Skeletal muscle tissue (tissue), 3 donors: ENCODE measurements at regions not wholly inside any gene's neighbourhood (a gene's known extent, or its start where the extent isn't known, plus 50 kb on each side); places are given as distances from the start of the nearest gene placed in this dataset.
"Not testable (repeated sequence)": the region's sequence is repeated elsewhere in the genome, so short reads cannot be mapped to it uniquely, and the experiment has no call there.

Source experiments
- H3K27ac ChIP-seq: one replicate; pipeline ENCODE4 v1.7.0; 2013; ENCODE audit warnings: mild to moderate bottlenecking, low read depth, low read length, inconsistent platforms
- H3K27me3 ChIP-seq, 3 donors: one replicate each; pipeline ENCODE4 v1.7.0; 2013; ENCODE audit warnings: low read length in 3 of 3; ENCODE audit not compliant: control insufficient read depth in 3 of 3, insufficient read depth in 3 of 3
- H3K36me3 ChIP-seq, 3 donors: one replicate each; pipeline ENCODE4 v1.7.0; 2013; ENCODE audit warnings: low read length in 3 of 3; ENCODE audit not compliant: control insufficient read depth in 3 of 3, insufficient read depth in 3 of 3
- H3K4me1 ChIP-seq, 3 donors: one replicate each; pipeline ENCODE4 v1.7.0; 2013; ENCODE audit warnings: low read length in 3 of 3, mild to moderate bottlenecking in 3 of 3; ENCODE audit not compliant: control insufficient read depth in 3 of 3, insufficient read depth in 3 of 3
- H3K4me3 ChIP-seq, 3 donors: one replicate each; pipeline ENCODE4 v1.7.0; 2013; ENCODE audit warnings: low read length in 3 of 3
- H3K9ac ChIP-seq, 3 donors: one replicate each; pipeline ENCODE4 v1.7.0; 2013; ENCODE audit warnings: low read length in 3 of 3, mild to moderate bottlenecking in 3 of 3, moderate library complexity in 2 of 3, low read depth in 1 of 3
- H3K9me3 ChIP-seq, 3 donors: one replicate each; pipeline ENCODE4 v1.7.0; 2013; ENCODE audit warnings: low read length in 3 of 3; ENCODE audit not compliant: control insufficient read depth in 3 of 3
- donor health status: Osteomylitis.

GRCh38 chr21:5136406-5136805 is 5385.0 kb upstream of the TPTE start:
- not testable (repeated sequence) for H3K4me3 ChIP-seq, H3K27me3 ChIP-seq, H3K36me3 ChIP-seq, H3K27ac ChIP-seq, H3K9ac ChIP-seq, H3K9me3 ChIP-seq, H3K4me1 ChIP-seq

- H3K4me1 ChIP-seq = not testable (repeated sequence)
These were observed 5384.4 kb upstream of the TPTE start for GRCh38 chr21:5137006-5137405.

GRCh38 chr21:5138687-5139086 is 5382.7 kb upstream of the TPTE start:
- H3K9ac ChIP-seq, H3K27me3 ChIP-seq, H3K4me3 ChIP-seq, H3K9me3 ChIP-seq, H3K36me3 ChIP-seq, H3K27ac ChIP-seq, H3K4me1 ChIP-seq: not testable (repeated sequence)

More at GRCh38 chr21:5137006-5137405, 5384.4 kb upstream of the TPTE start:
- not testable (repeated sequence) for H3K9me3 ChIP-seq, H3K9ac ChIP-seq, H3K36me3 ChIP-seq, H3K4me3 ChIP-seq, H3K27me3 ChIP-seq, H3K27ac ChIP-seq

GRCh38 chr21:5139528-5139927 is 5381.9 kb upstream of the TPTE start:
- H3K27me3 ChIP-seq, H3K4me1 ChIP-seq, H3K27ac ChIP-seq, H3K36me3 ChIP-seq, H3K4me3 ChIP-seq, H3K9me3 ChIP-seq, H3K9ac ChIP-seq: not testable (repeated sequence)

GRCh38 chr21:5143011-5143410 is 5378.4 kb upstream of the TPTE start:
- H3K9me3 ChIP-seq, H3K9ac ChIP-seq, H3K4me1 ChIP-seq, H3K4me3 ChIP-seq, H3K36me3 ChIP-seq, H3K27ac ChIP-seq, H3K27me3 ChIP-seq: not testable (repeated sequence)

- not testable (repeated sequence) for H3K4me1 ChIP-seq, H3K36me3 ChIP-seq, H3K9me3 ChIP-seq, H3K27ac ChIP-seq, H3K4me3 ChIP-seq, H3K27me3 ChIP-seq, H3K9ac ChIP-seq
These were observed 5376.7 kb upstream of the TPTE start for GRCh38 chr21:5144731-5145130.

- not testable (repeated sequence) for H3K27ac ChIP-seq, H3K36me3 ChIP-seq, H3K9me3 ChIP-seq, H3K4me3 ChIP-seq, H3K27me3 ChIP-seq, H3K4me1 ChIP-seq, H3K9ac ChIP-seq
These were observed 5373.7 kb upstream of the TPTE start for GRCh38 chr21:5147685-5148084.

GRCh38 chr21:5149222-5149621 is 5372.2 kb upstream of the TPTE start:
- not testable (repeated sequence) for H3K9ac ChIP-seq, H3K9me3 ChIP-seq, H3K4me3 ChIP-seq, H3K27ac ChIP-seq, H3K4me1 ChIP-seq, H3K27me3 ChIP-seq, H3K36me3 ChIP-seq

GRCh38 chr21:5153842-5154640 is 5367.3 kb upstream of the TPTE start:
- not testable (repeated sequence) for H3K27ac ChIP-seq, H3K36me3 ChIP-seq, H3K27me3 ChIP-seq, H3K4me3 ChIP-seq, H3K9me3 ChIP-seq, H3K4me1 ChIP-seq
- peak overlapping the region in 1 of 3 donors; percentile 16 for H3K9ac ChIP-seq

- not testable (repeated sequence) for H3K36me3 ChIP-seq, H3K4me1 ChIP-seq, H3K4me3 ChIP-seq, H3K27me3 ChIP-seq, H3K9me3 ChIP-seq, H3K27ac ChIP-seq
- peak overlapping the region in 1 of 3 donors; percentile 16 for H3K9ac ChIP-seq
These were observed 5366.8 kb upstream of the TPTE start for GRCh38 chr21:5154641-5154982.
